H9 (cell line): ENCODE measurements at regions not wholly inside any gene's neighbourhood (a gene's known extent, or its start where the extent isn't known, plus 50 kb on each side); places are given as distances from the start of the nearest gene placed in this dataset.

ENCODE experiments used
- DNase-seq: peaks from one replicate; pipeline ENCODE4 v3.0.0-alpha.2; 2017
- H2AFZ ChIP-seq: one replicate; pipeline ENCODE4 v1.6.1; 2013; ENCODE audit warnings: mild to moderate bottlenecking, low read length, control low read depth, moderate library complexity
- H2AK5ac ChIP-seq: 2 replicates; pipeline ENCODE4 v1.6.1; 2013; ENCODE audit warnings: low read length, control low read depth, mixed read lengths; ENCODE audit not compliant: insufficient read length
- H2BK120ac ChIP-seq: one replicate; pipeline ENCODE4 v1.6.1; 2013; ENCODE audit warnings: low read depth, mild to moderate bottlenecking, low read length, control low read depth, inconsistent platforms; ENCODE audit not compliant: poor library complexity, severe bottlenecking
- H2BK12ac ChIP-seq: 2 replicates; pipeline ENCODE4 v1.6.1; 2013; ENCODE audit warnings: low read length, control low read depth, mixed read lengths, low read depth; ENCODE audit not compliant: insufficient read length
- H2BK15ac ChIP-seq: 2 replicates; pipeline ENCODE4 v1.6.1; 2013; ENCODE audit warnings: low read depth, low read length, control low read depth
- H2BK20ac ChIP-seq: one replicate; pipeline ENCODE4 v1.6.1; 2013; ENCODE audit warnings: low read depth, mild to moderate bottlenecking, low read length, control low read depth, inconsistent platforms; ENCODE audit not compliant: poor library complexity, severe bottlenecking
- H2BK5ac ChIP-seq: 2 replicates; pipeline ENCODE4 v1.6.1; 2013; ENCODE audit warnings: low read length, control low read depth, mixed read lengths; ENCODE audit not compliant: insufficient read length
- H3K14ac ChIP-seq: 2 replicates; pipeline ENCODE4 v1.6.1; 2013; ENCODE audit warnings: low read length, control low read depth; ENCODE audit not compliant: insufficient read depth
- H3K18ac ChIP-seq: 2 replicates; pipeline ENCODE4 v1.6.1; 2013; ENCODE audit warnings: low read depth, mild to moderate bottlenecking, mixed read lengths, low read length, control low read depth; ENCODE audit not compliant: insufficient read length
- H3K23ac ChIP-seq: 2 replicates; pipeline ENCODE4 v1.6.1; 2013; ENCODE audit warnings: low read length, control low read depth, mixed read lengths, low read depth; ENCODE audit not compliant: insufficient read length
- H3K23me2 ChIP-seq: 2 replicates; pipeline ENCODE4 v1.6.1; 2013; ENCODE audit warnings: low read depth, mild to moderate bottlenecking, mixed read lengths, low read length, control low read depth; ENCODE audit not compliant: insufficient read length, poor library complexity, severe bottlenecking
- H3K27ac ChIP-seq: 2 replicates; pipeline ENCODE4 v1.5.1; 2013; ENCODE audit warnings: low read length, control low read depth, mixed read lengths, low read depth; ENCODE audit not compliant: insufficient read length
- H3K27me3 ChIP-seq: 2 replicates; pipeline ENCODE4 v1.6.1; 2013; ENCODE audit warnings: low read length, control low read depth, inconsistent platforms; ENCODE audit not compliant: insufficient read depth
- H3K4ac ChIP-seq: 2 replicates; pipeline ENCODE4 v1.6.1; 2013; ENCODE audit warnings: low read depth, mild to moderate bottlenecking, control low read depth, inconsistent platforms, low read length, moderate library complexity
- H3K4me1 ChIP-seq: 2 replicates; pipeline ENCODE4 v1.6.1; 2013; ENCODE audit warnings: low read length, control low read depth, inconsistent platforms; ENCODE audit not compliant: insufficient read depth
- H3K4me2 ChIP-seq: 2 replicates; pipeline ENCODE4 v1.6.1; 2013; ENCODE audit warnings: low read length, control low read depth, mixed read lengths; ENCODE audit not compliant: insufficient read length, insufficient read depth
- H3K56ac ChIP-seq: 2 replicates; pipeline ENCODE4 v1.6.1; 2013; ENCODE audit warnings: low read depth, mild to moderate bottlenecking, mixed read lengths, low read length, control low read depth; ENCODE audit not compliant: insufficient read length
- H3K79me1 ChIP-seq: 2 replicates; pipeline ENCODE4 v1.6.1; 2013; ENCODE audit warnings: low read depth, mild to moderate bottlenecking, moderate library complexity, low read length, control low read depth, inconsistent platforms; ENCODE audit not compliant: insufficient read depth, poor library complexity, severe bottlenecking
- H3K79me2 ChIP-seq: 2 replicates; pipeline ENCODE4 v1.6.1; 2013; ENCODE audit warnings: low read length, control low read depth, inconsistent platforms; ENCODE audit not compliant: insufficient read depth
- H3K9ac ChIP-seq: 2 replicates; pipeline ENCODE4 v1.6.1; 2013; ENCODE audit warnings: low read length, control low read depth, mixed read lengths; ENCODE audit not compliant: insufficient read length; ENCODE audit errors: extremely low read depth
- H3K9me3 ChIP-seq: one replicate; pipeline ENCODE4 v1.6.1; 2013; ENCODE audit warnings: low read depth, low read length, inconsistent platforms; ENCODE audit not compliant: control insufficient read depth
- H3T11ph ChIP-seq: one replicate; pipeline ENCODE4 v1.6.1; 2013; ENCODE audit warnings: mild to moderate bottlenecking, low read length, control low read depth, inconsistent platforms
- H4K20me1 ChIP-seq: one replicate; pipeline ENCODE4 v1.6.1; 2013; ENCODE audit not compliant: control insufficient read depth, insufficient read length, insufficient read depth
- H4K5ac ChIP-seq: 2 replicates; pipeline ENCODE4 v1.6.1; 2013; ENCODE audit warnings: low read depth, mild to moderate bottlenecking, mixed read lengths, low read length, control low read depth; ENCODE audit not compliant: insufficient read length
- H4K8ac ChIP-seq: replicated peaks from 2 replicates; pipeline ENCODE4 v1.6.1; 2013; ENCODE audit warnings: low read length, control low read depth, mixed read lengths, low read depth; ENCODE audit not compliant: insufficient read length
- H4K91ac ChIP-seq: 2 replicates; pipeline ENCODE4 v1.6.1; 2013; ENCODE audit warnings: low read depth, mild to moderate bottlenecking, moderate library complexity, mixed read lengths, low read length, control low read depth; ENCODE audit not compliant: insufficient read length
- H3K27ac Mint-ChIP-seq, 3 experiments: 2 replicates in 2 of 3; 3 replicates in 1 of 3; pipeline ENCODE4 v1.8.0; 2020 to 2021; ENCODE audit warnings: mixed read lengths in 3 of 3, mild to moderate bottlenecking in 1 of 3, moderate library complexity in 1 of 3
- H3K27me3 Mint-ChIP-seq: 2 replicates; pipeline ENCODE4 v1.8.0; 2021; ENCODE audit warnings: low read depth, mild to moderate bottlenecking, moderate library complexity, mixed read lengths
- H3K36me3 Mint-ChIP-seq, 3 experiments: 2 replicates in 2 of 3; 3 replicates in 1 of 3; pipeline ENCODE4 v1.8.0; 2020 to 2021; ENCODE audit warnings: low read depth in 3 of 3, mixed read lengths in 3 of 3; ENCODE audit not compliant: insufficient read depth in 1 of 3
- H3K4me1 Mint-ChIP-seq, 2 experiments: 2 replicates each; pipeline ENCODE4 v1.8.0; 2020; ENCODE audit warnings: mixed read lengths in 2 of 2
- H3K4me3 Mint-ChIP-seq, 2 experiments: 2 replicates in 1 of 2; 3 replicates in 1 of 2; pipeline ENCODE4 v1.8.0; 2020 to 2021; ENCODE audit warnings: mild to moderate bottlenecking in 2 of 2, mixed read lengths in 2 of 2, moderate library complexity in 1 of 2
- H3K9me3 Mint-ChIP-seq, 2 experiments: 2 replicates in 1 of 2; 3 replicates in 1 of 2; pipeline ENCODE4 v1.8.0; 2020; ENCODE audit warnings: mild to moderate bottlenecking in 2 of 2, mixed read lengths in 2 of 2, moderate library complexity in 1 of 2
- WGBS: extraction: QIAGEN DNeasy Blood & Tissue Kit; methylation state at CpG from one replicate; pipeline ENCODE4 v1.1.7; 2013; ENCODE audit warnings: missing lambda C conversion rate, low lambda C conversion rate, mixed read lengths; ENCODE audit not compliant: insufficient read length; ENCODE audit errors: extremely low coverage; 5-methylcytosine and 5-hydroxymethylcytosine counted together
- TF ChIP-seq, protein P1 (sequence below): fragments of 200-600 bp; sonication (generic); conservative IDR thresholded peaks from 3 replicates; pipeline ENCODE4 v1.8.0; 2021; ENCODE audit warnings: antibody characterized with exemption, mild to moderate bottlenecking

DNA sequence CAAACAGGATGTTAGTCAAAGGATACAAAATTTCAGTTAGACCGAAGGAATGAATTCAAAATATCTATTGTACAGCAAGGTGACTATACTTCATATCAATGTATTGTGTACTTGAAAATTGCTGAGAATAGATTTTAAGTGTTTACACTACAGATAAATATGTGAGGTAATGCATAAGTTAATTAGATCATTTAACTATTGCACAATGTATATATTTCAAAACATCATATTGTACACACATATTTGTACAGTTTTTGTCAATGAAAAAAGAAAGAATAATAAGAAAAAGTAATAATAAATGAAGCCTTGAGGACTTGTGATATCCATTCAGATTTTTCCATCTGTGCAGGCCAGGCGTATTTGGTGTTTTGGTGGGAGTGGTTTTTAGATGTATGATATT is 367.4 kb upstream of the SNX7 start:
- no peak overlapping the region for H3K23ac ChIP-seq
- TF ChIP-seq, protein P1, sequence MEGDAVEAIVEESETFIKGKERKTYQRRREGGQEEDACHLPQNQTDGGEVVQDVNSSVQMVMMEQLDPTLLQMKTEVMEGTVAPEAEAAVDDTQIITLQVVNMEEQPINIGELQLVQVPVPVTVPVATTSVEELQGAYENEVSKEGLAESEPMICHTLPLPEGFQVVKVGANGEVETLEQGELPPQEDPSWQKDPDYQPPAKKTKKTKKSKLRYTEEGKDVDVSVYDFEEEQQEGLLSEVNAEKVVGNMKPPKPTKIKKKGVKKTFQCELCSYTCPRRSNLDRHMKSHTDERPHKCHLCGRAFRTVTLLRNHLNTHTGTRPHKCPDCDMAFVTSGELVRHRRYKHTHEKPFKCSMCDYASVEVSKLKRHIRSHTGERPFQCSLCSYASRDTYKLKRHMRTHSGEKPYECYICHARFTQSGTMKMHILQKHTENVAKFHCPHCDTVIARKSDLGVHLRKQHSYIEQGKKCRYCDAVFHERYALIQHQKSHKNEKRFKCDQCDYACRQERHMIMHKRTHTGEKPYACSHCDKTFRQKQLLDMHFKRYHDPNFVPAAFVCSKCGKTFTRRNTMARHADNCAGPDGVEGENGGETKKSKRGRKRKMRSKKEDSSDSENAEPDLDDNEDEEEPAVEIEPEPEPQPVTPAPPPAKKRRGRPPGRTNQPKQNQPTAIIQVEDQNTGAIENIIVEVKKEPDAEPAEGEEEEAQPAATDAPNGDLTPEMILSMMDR: no peak
- H3K27me3 ChIP-seq: no peaks in the 10 kb centered on the region
- H3K23me2 ChIP-seq: no peaks in the 10 kb centered on the region
- no peak overlapping the region for H2BK15ac ChIP-seq
- WGBS: no CpG with 5 or more reads among the region's 2 CpGs
- H3K56ac ChIP-seq: no peak overlapping the region
- H3K36me3 Mint-ChIP-seq: no peaks in the 10 kb centered on the region
- H3K79me1 ChIP-seq: no peaks in the 10 kb centered on the region
- no peak overlapping the region for H2BK12ac ChIP-seq
- H3K4me2 ChIP-seq: no peak overlapping the region
- no peak overlapping the region for H2BK120ac ChIP-seq
- no peaks in the 10 kb centered on the region for H3K4me1 ChIP-seq
- H3K79me2 ChIP-seq: no peaks in the 10 kb centered on the region
- H4K91ac ChIP-seq: no peak overlapping the region
- no peaks in the 10 kb centered on the region for H3K9me3 ChIP-seq
- H2BK5ac ChIP-seq: no peak overlapping the region
- no peak overlapping the region for H2AFZ ChIP-seq
- no peak overlapping the region for H3K4ac ChIP-seq
- H3K4me3 Mint-ChIP-seq: no peak overlapping the region
- no peak overlapping the region for H3K27ac Mint-ChIP-seq
- no peak overlapping the region for H4K8ac ChIP-seq
- H2AK5ac ChIP-seq: no peak overlapping the region
- no peak overlapping the region for H3K14ac ChIP-seq
- no peaks in the 10 kb centered on the region for H3K9me3 Mint-ChIP-seq
- H3K4me1 Mint-ChIP-seq: 0 out of 4 replicates have a peak, but pooled peaks cover 3 to 4% of the 10 kb centered on the region in 2 experiments
- DNase-seq: no peak
- H3K27ac ChIP-seq: no peak overlapping the region
- no peak overlapping the region for H2BK20ac ChIP-seq
- no peak overlapping the region for H3K9ac ChIP-seq
- no peak overlapping the region for H3K18ac ChIP-seq
- H4K20me1 ChIP-seq: no peaks in the 10 kb centered on the region
- H3T11ph ChIP-seq: no peak overlapping the region
- H3K27me3 Mint-ChIP-seq: no peaks in the 10 kb centered on the region
- H4K5ac ChIP-seq: no peak overlapping the region
